ENCODE measurements at regions not wholly inside any gene's neighbourhood (a gene's known extent, or its start where the extent isn't known, plus 50 kb on each side); places are given as distances from the start of the nearest gene placed in this dataset.

GRCh38 chr1:219401724-219402625 is 210.9 kb downstream of the ZC3H11B start:
- no peak for DNase-seq (ENCODE audit: low spot score)

GRCh38 chr1:219399446-219399845 is 213.5 kb downstream of the ZC3H11B start:
- no peak for DNase-seq (ENCODE audit: low spot score)

- no peak for DNase-seq (ENCODE audit: low spot score)
Measured at GRCh38 chr1:219398815-219399396, 214.0 kb downstream of the ZC3H11B start.

GRCh38 chr1:219397511-219397910 is 215.4 kb downstream of the ZC3H11B start:
- no peak for DNase-seq (ENCODE audit: low spot score)

- peak; percentile 55 for DNase-seq (ENCODE audit: low spot score)
Measured at GRCh38 chr1:219391297-219391696, 217.6 kb downstream of the LYPLAL1 start.

GRCh38 chr1:219387211-219387610 is 213.5 kb downstream of the LYPLAL1 start:
- no peak for DNase-seq (ENCODE audit: low spot score)

GRCh38 chr1:219385787-219386427 is 212.2 kb downstream of the LYPLAL1 start:
- peak; percentile 57 for DNase-seq (ENCODE audit: low spot score)

GRCh38 chr1:219383281-219383680 is 209.6 kb downstream of the LYPLAL1 start:
- no peak for DNase-seq (ENCODE audit: low spot score)

GRCh38 chr1:219381396-219381795 is 207.7 kb downstream of the LYPLAL1 start:
- no peak for DNase-seq (ENCODE audit: low spot score)

GRCh38 chr1:219380463-219380862 is 206.8 kb downstream of the LYPLAL1 start:
- no peak for DNase-seq (ENCODE audit: low spot score)

- no peak for DNase-seq (ENCODE audit: low spot score)
Measured at GRCh38 chr1:219379691-219380090, 206.0 kb downstream of the LYPLAL1 start.

GRCh38 chr1:219374636-219375035 is 201.0 kb downstream of the LYPLAL1 start:
- no peak for DNase-seq (ENCODE audit: low spot score)

- DNase-seq (ENCODE audit: low spot score): no peak
Measured at GRCh38 chr1:219374046-219374566, 200.4 kb downstream of the LYPLAL1 start.

GRCh38 chr1:219373616-219373935 is 199.9 kb downstream of the LYPLAL1 start:
- DNase-seq (ENCODE audit: low spot score): no peak

GRCh38 chr1:219372916-219373615 is 199.4 kb downstream of the LYPLAL1 start:
- no peak for DNase-seq (ENCODE audit: low spot score)

- DNase-seq (ENCODE audit: low spot score): no peak
Measured at GRCh38 chr1:219371471-219371870, 197.8 kb downstream of the LYPLAL1 start.

- DNase-seq (ENCODE audit: low spot score): no peak
Measured at GRCh38 chr1:219367496-219367895, 193.8 kb downstream of the LYPLAL1 start.

GRCh38 chr1:219365451-219365850 is 191.8 kb downstream of the LYPLAL1 start:
- DNase-seq (ENCODE audit: low spot score): no peak

GRCh38 chr1:219362702-219363101 is 189.0 kb downstream of the LYPLAL1 start:
- no peak for DNase-seq (ENCODE audit: low spot score)

- no peak for DNase-seq (ENCODE audit: low spot score)
Measured at GRCh38 chr1:219359126-219359525, 185.4 kb downstream of the LYPLAL1 start.

GRCh38 chr1:219358080-219358479 is 184.4 kb downstream of the LYPLAL1 start:
- no peak for DNase-seq (ENCODE audit: low spot score)

- DNase-seq (ENCODE audit: low spot score): no peak
Measured at GRCh38 chr1:219354962-219355361, 181.3 kb downstream of the LYPLAL1 start.
